SK-N-MC (cell line): ENCODE measurements at regions not wholly inside any gene's neighbourhood (a gene's known extent, or its start where the extent isn't known, plus 50 kb on each side); places are given as distances from the start of the nearest gene placed in this dataset.

ENCODE experiments used
- EZH2 ChIP-seq: fragments of 200-600 bp; sonication (generic); IDR thresholded peaks from one replicate; pipeline ENCODE4 v1.6.1; 2017; ENCODE audit warnings: antibody characterized with exemption
- FOXP2 ChIP-seq: optimal IDR thresholded peaks from 2 replicates; pipeline ENCODE3; 2011; ENCODE audit warnings: mild to moderate bottlenecking, moderate library complexity; ENCODE audit not compliant: insufficient read depth; ENCODE audit errors: extremely low read length, control extremely low read depth
- POLR2AphosphoS5 ChIP-seq: IDR thresholded peaks from 2 replicates; pipeline ENCODE4 v1.6.1; 2012; ENCODE audit warnings: mild to moderate bottlenecking, low read depth, low read length, borderline replicate concordance

- TF ChIP-seq POLR2AphosphoS5 (no peak), EZH2 (no peak), FOXP2 (no peak)
Measured at GRCh38 chrX:106300656-106301055, 132.6 kb downstream of the PWWP3B start.
